Stomach (tissue), 8 donors: ENCODE measurements at regions not wholly inside any gene's neighbourhood (a gene's known extent, or its start where the extent isn't known, plus 50 kb on each side); places are given as distances from the start of the nearest gene placed in this dataset.

Experiments used
- DNase-seq, 2 donors: peaks; one replicate each; pipeline versions ENCODE4 v3.0.0 to v3.0.0-alpha.2; 2013 to 2019
- H3K27ac ChIP-seq, 5 donors: fragments of 200-600 bp in 4 of 5; sonication (generic) in 4 of 5; one replicate each; pipeline ENCODE4 v1.5.1; 2013 to 2019; ENCODE audit warnings: mild to moderate bottlenecking in 1 of 5, moderate library complexity in 1 of 5
- H3K27me3 ChIP-seq, 3 donors: fragments of 200-600 bp; sonication (generic); one replicate each; pipeline ENCODE4 v1.5.1; 2017 to 2019; ENCODE audit warnings: mixed run types in 1 of 3
- H3K36me3 ChIP-seq, 4 donors: fragments of 200-600 bp; sonication (generic); 1 replicate in 3 of 4; 2 replicates in 1 of 4; pipeline ENCODE4 v1.5.1; 2016 to 2019
- H3K4me1 ChIP-seq, 4 donors: fragments of 200-600 bp; sonication (generic); one replicate each; pipeline ENCODE4 v1.5.1; 2016 to 2019
- H3K4me3 ChIP-seq, 4 donors: fragments of 200-600 bp; sonication (generic) in 3 of 4; one replicate each; pipeline ENCODE4 v1.5.1; 2016 to 2019; ENCODE audit warnings: mild to moderate bottlenecking in 1 of 4
- H3K9me3 ChIP-seq, 4 donors: fragments of 200-600 bp; sonication (generic); one replicate each; pipeline ENCODE4 v1.5.1; 2016 to 2019
- EP300 ChIP-seq: sonication (generic); formaldehyde crosslinking; IDR thresholded peaks from one replicate; pipeline ENCODE4 v1.6.1; 2017; ENCODE audit warnings: antibody characterized with exemption
- POLR2A ChIP-seq, 4 donors: fragments of 450-650 bp; IDR thresholded peaks; one replicate each; pipeline ENCODE4 v1.6.1; 2016; ENCODE audit warnings: antibody characterized with exemption in 4 of 4, control low read depth in 2 of 4, mild to moderate bottlenecking in 1 of 4, moderate library complexity in 1 of 4
- POLR2AphosphoS5 ChIP-seq, 3 donors: sonication (generic); formaldehyde crosslinking; IDR thresholded peaks; one replicate each; pipeline ENCODE4 v1.6.1; 2016; ENCODE audit warnings: antibody characterized with exemption in 3 of 3
- WGBS, 5 donors: extraction: QIAGEN DNeasy Blood & Tissue Kit in 3 of 5; methylation state at CpG; one replicate each; pipeline versions ENCODE4 v1.1.5 to v1.1.7; 2013 to 2018; 5-methylcytosine and 5-hydroxymethylcytosine counted together
- intact Hi-C: fragments of 100-400 bp; cut with DNase I; formaldehyde crosslinking; loops from one replicate; pipeline ENCODE4 v1.15.1; 2023; ENCODE audit warnings: low total_unique reads
- TF ChIP-seq, protein P1 (sequence below), 7 experiments: fragments of 450-650 bp in 4 of 7; fragments of 200-600 bp in 3 of 7; sonication (generic) in 3 of 7; IDR thresholded peaks; one replicate each; pipeline ENCODE4 v1.5.1; 2016 to 2019; ENCODE audit warnings: antibody characterized with exemption in 7 of 7, control low read depth in 2 of 7, mild to moderate bottlenecking in 1 of 7
- donor health status: healthy with polysubstance abuse.
- donor health status: Bipolar disorder and iron deficiency.
- donor health status: healthy.

DNA sequence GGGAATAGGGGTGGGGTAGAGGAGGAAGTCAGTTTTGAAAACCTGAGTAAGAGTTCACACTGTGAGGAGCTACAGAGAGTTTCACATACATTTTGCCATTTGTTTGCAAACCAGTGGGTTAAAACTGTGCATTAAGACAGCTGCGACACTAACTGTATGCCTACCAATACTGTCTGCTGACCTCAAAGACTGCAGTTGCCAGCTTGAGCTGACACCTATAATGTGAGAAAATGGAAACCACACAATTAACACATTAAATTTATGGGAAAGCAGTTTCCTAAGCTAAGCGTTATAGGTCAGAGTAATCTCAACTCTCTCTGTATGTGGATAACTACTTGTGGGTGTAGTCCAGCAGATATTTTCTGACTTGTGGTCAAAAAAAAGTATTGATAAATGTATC, 756.6 kb upstream of the GCFC2 start:
- H3K27me3 ChIP-seq = no peaks in the 10 kb centered on the region
- TF ChIP-seq POLR2A (IDR thresholded peaks at IDR 0.05) (no peak), POLR2AphosphoS5 (IDR thresholded peaks at IDR 0.05) (no peak), EP300 (no peak)
- TF ChIP-seq, protein P1, sequence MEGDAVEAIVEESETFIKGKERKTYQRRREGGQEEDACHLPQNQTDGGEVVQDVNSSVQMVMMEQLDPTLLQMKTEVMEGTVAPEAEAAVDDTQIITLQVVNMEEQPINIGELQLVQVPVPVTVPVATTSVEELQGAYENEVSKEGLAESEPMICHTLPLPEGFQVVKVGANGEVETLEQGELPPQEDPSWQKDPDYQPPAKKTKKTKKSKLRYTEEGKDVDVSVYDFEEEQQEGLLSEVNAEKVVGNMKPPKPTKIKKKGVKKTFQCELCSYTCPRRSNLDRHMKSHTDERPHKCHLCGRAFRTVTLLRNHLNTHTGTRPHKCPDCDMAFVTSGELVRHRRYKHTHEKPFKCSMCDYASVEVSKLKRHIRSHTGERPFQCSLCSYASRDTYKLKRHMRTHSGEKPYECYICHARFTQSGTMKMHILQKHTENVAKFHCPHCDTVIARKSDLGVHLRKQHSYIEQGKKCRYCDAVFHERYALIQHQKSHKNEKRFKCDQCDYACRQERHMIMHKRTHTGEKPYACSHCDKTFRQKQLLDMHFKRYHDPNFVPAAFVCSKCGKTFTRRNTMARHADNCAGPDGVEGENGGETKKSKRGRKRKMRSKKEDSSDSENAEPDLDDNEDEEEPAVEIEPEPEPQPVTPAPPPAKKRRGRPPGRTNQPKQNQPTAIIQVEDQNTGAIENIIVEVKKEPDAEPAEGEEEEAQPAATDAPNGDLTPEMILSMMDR (IDR thresholded peaks at IDR 0.05) = no peak
- 86 to 97% (median 92%) methylated on average over 2 of the region's 2 CpGs for WGBS, 5 donors
- no peak overlapping the region for H3K4me3 ChIP-seq
- H3K36me3 ChIP-seq = no peaks in the 10 kb centered on the region
- no peak overlapping the region for H3K27ac ChIP-seq
- no peaks in the 10 kb centered on the region for H3K4me1 ChIP-seq
- intact Hi-C loops = no loop called here
- H3K9me3 ChIP-seq = peaks cover 0 to 9% (median 0%) of the 10 kb centered on the region in 4 donors
- no peak for DNase-seq

DNA sequence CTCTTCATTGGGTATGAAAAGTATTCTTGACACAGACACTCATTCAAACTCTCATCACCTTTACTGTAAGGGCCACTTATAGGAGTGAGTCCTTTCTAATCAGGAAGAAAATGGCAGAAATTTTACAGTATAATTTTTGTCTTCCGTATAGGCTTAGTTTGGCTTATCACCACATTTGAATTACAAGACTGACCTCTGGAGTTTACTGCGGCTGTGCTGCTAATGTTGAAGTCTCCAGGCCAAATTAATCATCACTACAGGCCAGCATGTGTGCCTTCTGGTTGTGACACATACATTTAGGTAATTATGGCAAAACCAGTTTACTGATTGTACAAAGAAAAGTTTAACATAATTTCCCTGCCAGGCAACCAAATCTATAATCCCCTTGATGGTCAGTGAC, 753.6 kb upstream of the GCFC2 start:
- H3K9me3 ChIP-seq = no peaks in the 10 kb centered on the region
- H3K36me3 ChIP-seq = no peaks in the 10 kb centered on the region
- no peak overlapping the region for H3K4me3 ChIP-seq
- intact Hi-C loops = no loop called here
- H3K27me3 ChIP-seq = no peaks in the 10 kb centered on the region
- 28 to 57% (median 39%) methylated on average over 2 of the region's 2 CpGs for WGBS, 5 donors
- DNase-seq = peak in 1 of 2 donors; percentile 11
- no peaks in the 10 kb centered on the region for H3K4me1 ChIP-seq
- TF ChIP-seq, protein P1 (IDR thresholded peaks at IDR 0.05) = no peak
- TF ChIP-seq POLR2A (IDR thresholded peaks at IDR 0.05) (no peak), POLR2AphosphoS5 (IDR thresholded peaks at IDR 0.05) (no peak), EP300 (no peak)
- H3K27ac ChIP-seq = no peak overlapping the region

DNA sequence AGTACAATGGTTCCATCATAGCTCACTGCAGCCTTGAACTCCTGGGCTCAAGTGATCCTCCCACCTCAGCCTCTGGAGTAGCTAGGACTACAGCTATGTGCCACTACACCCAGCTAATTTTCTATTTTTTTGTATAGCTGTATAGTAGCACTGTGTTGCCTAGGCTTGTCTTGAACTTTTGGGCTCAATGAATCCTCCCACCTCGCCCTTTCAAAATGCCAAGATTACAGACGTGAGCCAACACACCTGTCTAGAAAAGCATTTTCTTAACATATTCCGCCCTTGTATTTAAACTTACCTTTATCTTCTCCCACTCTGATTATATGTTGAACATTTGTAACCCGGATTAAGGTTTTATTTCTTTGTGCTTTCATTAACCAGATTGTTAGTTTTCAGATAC, 750.7 kb upstream of the GCFC2 start:
- TF ChIP-seq, protein P1 (IDR thresholded peaks at IDR 0.05) = no peak
- TF ChIP-seq POLR2A (IDR thresholded peaks at IDR 0.05) (no peak), EP300 (no peak), POLR2AphosphoS5 (IDR thresholded peaks at IDR 0.05) (no peak)
- no peaks in the 10 kb centered on the region for H3K36me3 ChIP-seq
- H3K27ac ChIP-seq = no peak overlapping the region
- H3K4me3 ChIP-seq = no peak overlapping the region
- intact Hi-C loops = no loop called here
- 39 to 58% (median 45%) methylated on average over 4 of the region's 4 CpGs for WGBS, 5 donors
- no peaks in the 10 kb centered on the region for H3K27me3 ChIP-seq
- H3K9me3 ChIP-seq = no peaks in the 10 kb centered on the region
- no peaks in the 10 kb centered on the region for H3K4me1 ChIP-seq
- no peak for DNase-seq

DNA sequence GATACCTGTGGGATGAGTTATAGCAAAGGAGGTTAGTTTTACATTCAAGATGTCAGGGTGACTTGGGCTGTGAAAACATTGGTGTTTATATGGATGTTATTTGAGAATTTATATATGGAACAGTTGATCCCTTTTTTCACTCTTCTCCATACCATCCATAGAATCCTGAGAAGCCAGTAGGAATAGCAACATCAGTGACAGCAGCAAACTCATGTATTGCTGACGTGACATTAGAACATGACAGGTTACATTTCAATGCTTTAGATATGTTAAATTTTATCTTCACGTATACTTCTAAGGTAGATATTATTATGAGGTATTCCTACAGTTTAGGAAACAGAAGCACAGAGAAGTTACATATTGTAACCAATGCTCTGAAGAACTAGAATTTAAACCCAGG, 745.2 kb upstream of the GCFC2 start:
- Histone ChIP-seq H3K9me3 (no peaks in the 10 kb centered on the region), H3K27ac (no peak overlapping the region), H3K27me3 (no peaks in the 10 kb centered on the region), H3K4me1 (no peaks in the 10 kb centered on the region), H3K36me3 (no peaks in the 10 kb centered on the region), H3K4me3 (no peak overlapping the region)
- intact Hi-C loops = no loop called here
- 46 to 90% (median 68%) methylated on average over 2 of the region's 2 CpGs for WGBS, 5 donors
- DNase-seq = no peak
- TF ChIP-seq EP300 (no peak), POLR2A (IDR thresholded peaks at IDR 0.05) (no peak), POLR2AphosphoS5 (IDR thresholded peaks at IDR 0.05) (no peak)
- TF ChIP-seq, protein P1 (IDR thresholded peaks at IDR 0.05) = no peak
